Choroid plexus epithelial cell (primary cell): ENCODE measurements at regions not wholly inside any gene's neighbourhood (a gene's known extent, or its start where the extent isn't known, plus 50 kb on each side); places are given as distances from the start of the nearest gene placed in this dataset.

Source experiments
- DNase-seq: peaks from one replicate; pipeline ENCODE4 v3.0.0-alpha.2; 2010; ENCODE audit warnings: low read depth
- H3K4me3 ChIP-seq: 2 replicates; pipeline ENCODE4 v1.5.1; 2011; ENCODE audit warnings: low read depth, mild to moderate bottlenecking, control low read depth, low read length, moderate library complexity
- CTCF ChIP-seq: conservative IDR thresholded peaks from 2 replicates; pipeline ENCODE4 v1.5.1; 2011; ENCODE audit warnings: low read depth, mild to moderate bottlenecking, control low read depth, inconsistent platforms, low read length, moderate library complexity

GRCh38 chr20:40325006-40325568 is 363.9 kb downstream of the MAFB start:
- no peak overlapping the region for H3K4me3 ChIP-seq
- DNase-seq: no peak
- TF ChIP-seq CTCF: no peak

DNA sequence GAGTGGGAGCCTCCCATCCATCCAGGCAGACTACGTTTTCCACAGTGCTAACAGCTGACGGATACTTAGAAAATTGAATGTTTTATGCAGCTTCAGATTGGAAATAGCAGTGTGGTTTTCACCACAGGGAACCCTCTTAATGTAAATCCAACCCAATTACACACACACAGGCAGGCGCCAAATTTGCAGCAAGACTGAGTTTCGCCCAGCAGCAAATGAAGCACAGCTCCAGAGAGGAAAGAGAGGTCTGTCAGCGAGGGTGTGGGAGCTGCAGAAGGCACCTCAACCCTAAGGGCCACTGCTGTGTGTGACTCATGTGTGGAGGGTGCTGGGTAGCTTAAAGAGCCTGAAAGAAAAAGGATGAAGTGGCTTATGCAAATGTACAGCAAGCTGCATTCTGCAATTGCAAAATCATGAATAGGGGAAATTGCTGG is 365.7 kb downstream of the MAFB start:
- peak; percentile 35 for DNase-seq
- TF ChIP-seq CTCF: no peak
- no peak overlapping the region for H3K4me3 ChIP-seq

DNA sequence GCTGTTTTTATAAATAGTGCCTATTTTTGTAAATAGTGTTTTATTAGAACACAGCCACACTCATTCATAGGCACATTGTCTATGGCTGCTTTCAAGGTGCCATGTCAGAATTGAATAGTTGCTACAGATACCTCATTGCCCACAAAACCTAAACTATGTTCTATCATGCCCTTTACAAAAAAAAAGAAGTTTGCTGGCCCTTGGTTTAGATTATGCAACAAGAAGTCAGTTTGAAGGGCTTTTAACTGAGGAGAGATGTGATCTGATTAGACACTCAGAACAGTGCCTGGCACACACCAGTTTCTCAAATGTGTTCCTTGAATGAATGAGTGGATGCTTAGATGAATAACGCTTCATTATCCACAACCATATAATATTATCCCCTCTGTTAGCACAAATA is 366.1 kb downstream of the MAFB start:
- no peak for TF ChIP-seq CTCF
- no peak for DNase-seq
- H3K4me3 ChIP-seq: no peak overlapping the region

DNA sequence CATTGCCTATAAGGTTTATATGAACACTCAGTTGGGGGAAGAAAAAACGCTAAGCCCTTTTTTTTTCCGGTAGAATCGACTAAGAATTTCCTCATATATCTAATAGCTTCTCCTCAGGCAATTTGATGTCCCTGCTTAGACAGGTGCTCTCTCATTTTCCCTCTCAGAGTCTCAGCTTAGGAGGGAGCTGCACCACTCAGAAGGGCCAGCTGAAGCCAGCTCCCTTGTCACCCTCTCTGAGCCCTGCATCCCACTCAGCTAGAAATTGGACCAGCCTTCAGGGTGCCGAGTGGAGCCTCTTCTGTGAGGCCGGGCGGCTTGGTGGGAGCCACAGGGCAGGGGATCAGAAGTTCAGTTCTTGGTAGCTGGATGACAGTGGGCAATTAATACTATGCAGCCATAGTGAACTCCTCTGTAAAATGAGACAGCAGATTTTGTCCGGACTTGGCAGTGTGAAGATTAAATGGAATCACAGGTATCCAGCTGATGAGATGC is 368.5 kb downstream of the MAFB start:
- no peak for TF ChIP-seq CTCF
- no peak overlapping the region for H3K4me3 ChIP-seq
- no peak for DNase-seq

DNA sequence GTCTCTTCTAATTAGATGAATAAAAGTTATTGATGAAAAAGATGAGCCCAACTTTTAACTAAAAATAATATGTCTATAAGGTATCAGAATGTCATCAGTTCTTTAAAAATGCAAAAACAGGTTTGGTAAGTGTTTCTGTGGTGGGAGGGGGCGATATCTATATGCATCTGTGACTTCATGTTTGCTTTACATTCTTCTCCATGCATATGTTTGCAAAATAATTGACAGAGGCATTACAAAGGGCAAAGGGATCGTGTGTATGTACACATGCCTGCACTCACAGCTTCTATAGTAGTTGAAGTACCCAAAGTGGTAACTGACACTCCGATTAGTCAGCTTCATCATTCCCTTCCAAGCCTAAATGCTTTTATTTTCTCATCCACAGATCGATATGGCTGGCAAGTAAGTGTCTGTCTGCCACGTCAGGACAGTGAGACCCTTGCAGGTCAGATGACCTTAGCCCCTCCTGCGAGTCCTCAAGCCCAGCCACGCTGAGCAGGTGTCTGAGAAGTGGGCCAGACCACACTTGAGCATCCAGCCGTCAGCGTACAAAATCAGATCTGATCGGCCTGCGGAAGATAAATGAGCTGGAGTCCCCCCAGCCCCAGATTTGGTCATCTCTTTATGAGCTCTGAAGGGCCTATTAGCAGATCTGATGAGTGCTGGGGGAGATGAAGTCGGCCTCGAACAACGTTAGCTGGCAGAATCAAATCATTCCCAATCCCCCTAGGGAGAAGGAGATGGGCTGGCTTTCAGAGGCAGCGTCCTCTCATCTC is 369.1 kb downstream of the MAFB start:
- no peak for DNase-seq
- TF ChIP-seq CTCF: no peak

DNA sequence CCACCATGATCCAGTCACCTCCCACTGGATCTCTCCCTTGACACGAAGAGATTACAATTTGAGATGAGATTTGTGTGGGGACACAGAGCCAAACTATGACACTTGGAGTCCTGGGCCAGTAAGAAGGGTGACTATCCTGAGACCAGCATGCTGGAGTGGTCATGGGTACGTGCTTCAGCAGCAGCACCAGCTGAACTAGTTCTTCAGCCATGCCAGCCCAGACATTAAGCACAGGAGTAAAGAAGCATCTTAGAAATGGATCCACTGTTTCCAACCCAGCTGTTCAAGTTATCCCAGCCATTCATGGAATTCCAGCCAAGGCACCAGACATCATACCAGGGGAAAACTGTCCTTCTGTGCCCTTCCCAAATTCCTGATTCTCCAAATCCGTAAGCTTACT is 370.0 kb downstream of the MAFB start:
- no peak for DNase-seq
- no peak for TF ChIP-seq CTCF

More for the DNA sequence above, 369.1 kb downstream of the MAFB start:
- H3K4me3 ChIP-seq: no peak overlapping the region

GRCh38 chr20:40317156-40317790 is 371.8 kb downstream of the MAFB start:
- H3K4me3 ChIP-seq: no peak overlapping the region
- TF ChIP-seq CTCF: no peak
- no peak for DNase-seq

More for the DNA sequence above, 370.0 kb downstream of the MAFB start:
- no peak overlapping the region for H3K4me3 ChIP-seq
